ENCODE measurements at regions not wholly inside any gene's neighbourhood (a gene's known extent, or its start where the extent isn't known, plus 50 kb on each side); places are given as distances from the start of the nearest gene placed in this dataset.

DNA sequence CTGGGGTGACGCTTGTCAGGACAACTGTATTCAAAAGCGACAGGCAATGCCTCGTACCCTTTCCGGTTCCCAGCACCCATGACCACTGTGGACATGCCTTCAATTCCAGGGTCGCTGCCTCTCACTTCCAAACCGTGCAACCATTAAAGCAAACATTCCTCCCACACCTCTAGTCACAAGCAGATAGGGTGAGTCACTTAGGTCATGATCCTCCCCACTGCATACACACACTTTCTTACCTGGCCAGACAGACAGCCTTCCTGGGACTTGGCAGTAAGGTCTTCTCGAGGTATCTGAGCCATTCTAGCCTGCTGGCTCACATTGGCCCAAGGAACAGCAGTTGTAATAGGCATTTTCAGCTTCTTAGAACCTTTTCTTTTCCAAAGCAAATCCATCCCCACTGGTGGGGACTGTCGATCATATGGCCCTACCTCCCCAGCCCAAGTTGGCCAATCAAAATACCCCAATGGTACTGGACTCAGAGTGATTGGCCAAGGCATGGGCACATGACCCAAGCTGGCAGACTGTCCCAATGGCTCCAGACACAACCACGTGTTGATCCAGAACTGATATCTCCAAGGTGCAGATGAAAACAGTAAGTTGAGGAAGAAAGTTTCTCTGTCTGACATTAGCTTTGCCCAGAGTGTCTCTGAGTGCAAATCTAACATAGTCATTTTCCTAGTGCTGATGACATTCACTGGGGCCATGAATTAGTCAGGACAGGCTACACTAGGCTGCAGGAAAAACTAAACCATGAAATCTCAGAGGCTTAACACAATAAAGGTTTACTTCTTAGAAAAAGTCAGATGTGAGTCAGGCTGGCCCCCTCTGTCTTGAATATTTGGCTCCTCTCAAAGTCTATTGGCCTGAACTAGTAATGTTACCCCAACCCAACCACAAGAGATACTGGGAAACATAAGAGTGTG, 113.8 kb downstream of the RRAGC start (continued):
- TF ChIP-seq SNRNP70 (optimal IDR thresholded peaks at IDR 0.05; ENCODE audit: low read depth, low read length) = no peak
- no peak for TF ChIP-seq NR2C2 (CRISPR knock-in tag; IDR thresholded peaks at IDR 0.05)
- TF ChIP-seq NR2C2 (tag; IDR thresholded peaks at IDR 0.05) = no peak
- TF ChIP-seq KLF13 (tag; IDR thresholded peaks at IDR 0.05; ENCODE audit: borderline replicate concordance, low read depth) = no peak
- TF ChIP-seq SOX6 (IDR thresholded peaks at IDR 0.05) = 0 out of 2 replicates have a peak, but pooled peaks have one; percentile 15
- no peak for TF ChIP-seq NFE2L1 (tag; IDR thresholded peaks at IDR 0.05; ENCODE audit: borderline replicate concordance, low read depth)
- no peak for TF ChIP-seq STAT5B (CRISPR knock-in tag; IDR thresholded peaks at IDR 0.05)
- TF ChIP-seq ILK (tag; IDR thresholded peaks at IDR 0.05; ENCODE audit: borderline replicate concordance, low read depth) = 0 out of 2 replicates have a peak, but pooled peaks have one; percentile 19
- TF ChIP-seq MTA2 (IDR thresholded peaks at IDR 0.05; ENCODE audit: low read depth) = no peak
- TF ChIP-seq, protein P1, sequence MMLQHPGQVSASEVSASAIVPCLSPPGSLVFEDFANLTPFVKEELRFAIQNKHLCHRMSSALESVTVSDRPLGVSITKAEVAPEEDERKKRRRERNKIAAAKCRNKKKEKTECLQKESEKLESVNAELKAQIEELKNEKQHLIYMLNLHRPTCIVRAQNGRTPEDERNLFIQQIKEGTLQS (IDR thresholded peaks at IDR 0.05) = peak; percentile 76
- TF ChIP-seq, protein P1 (CRISPR knock-in tag; conservative IDR thresholded peaks at IDR 0.05) = no peak
- no peak for TF ChIP-seq KLF10 (CRISPR knock-in tag; IDR thresholded peaks at IDR 0.05)
- TF ChIP-seq TCF3 (CRISPR knock-in tag; IDR thresholded peaks at IDR 0.05) = peak; percentile 80
- no peak for TF ChIP-seq BCL6 (CRISPR knock-in tag; IDR thresholded peaks at IDR 0.05)
- TF ChIP-seq, protein P2, sequence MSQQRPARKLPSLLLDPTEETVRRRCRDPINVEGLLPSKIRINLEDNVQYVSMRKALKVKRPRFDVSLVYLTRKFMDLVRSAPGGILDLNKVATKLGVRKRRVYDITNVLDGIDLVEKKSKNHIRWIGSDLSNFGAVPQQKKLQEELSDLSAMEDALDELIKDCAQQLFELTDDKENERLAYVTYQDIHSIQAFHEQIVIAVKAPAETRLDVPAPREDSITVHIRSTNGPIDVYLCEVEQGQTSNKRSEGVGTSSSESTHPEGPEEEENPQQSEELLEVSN (IDR thresholded peaks at IDR 0.05; ENCODE audit: borderline replicate concordance in 1 of 2, extremely low read depth in 1 of 2, insufficient read depth in 1 of 2, insufficient read length in 1 of 2, low read depth in 1 of 2, low read length in 1 of 2, poor library complexity in 1 of 2, severe bottlenecking in 1 of 2) = peak in 1 of 2 experiments; percentile 42
- TF ChIP-seq, protein P3, sequence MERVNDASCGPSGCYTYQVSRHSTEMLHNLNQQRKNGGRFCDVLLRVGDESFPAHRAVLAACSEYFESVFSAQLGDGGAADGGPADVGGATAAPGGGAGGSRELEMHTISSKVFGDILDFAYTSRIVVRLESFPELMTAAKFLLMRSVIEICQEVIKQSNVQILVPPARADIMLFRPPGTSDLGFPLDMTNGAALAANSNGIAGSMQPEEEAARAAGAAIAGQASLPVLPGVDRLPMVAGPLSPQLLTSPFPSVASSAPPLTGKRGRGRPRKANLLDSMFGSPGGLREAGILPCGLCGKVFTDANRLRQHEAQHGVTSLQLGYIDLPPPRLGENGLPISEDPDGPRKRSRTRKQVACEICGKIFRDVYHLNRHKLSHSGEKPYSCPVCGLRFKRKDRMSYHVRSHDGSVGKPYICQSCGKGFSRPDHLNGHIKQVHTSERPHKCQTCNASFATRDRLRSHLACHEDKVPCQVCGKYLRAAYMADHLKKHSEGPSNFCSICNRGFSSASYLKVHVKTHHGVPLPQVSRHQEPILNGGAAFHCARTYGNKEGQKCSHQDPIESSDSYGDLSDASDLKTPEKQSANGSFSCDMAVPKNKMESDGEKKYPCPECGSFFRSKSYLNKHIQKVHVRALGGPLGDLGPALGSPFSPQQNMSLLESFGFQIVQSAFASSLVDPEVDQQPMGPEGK (CRISPR knock-in tag; IDR thresholded peaks at IDR 0.05; ENCODE audit: borderline replicate concordance) = no peak
- TF ChIP-seq, protein P4, sequence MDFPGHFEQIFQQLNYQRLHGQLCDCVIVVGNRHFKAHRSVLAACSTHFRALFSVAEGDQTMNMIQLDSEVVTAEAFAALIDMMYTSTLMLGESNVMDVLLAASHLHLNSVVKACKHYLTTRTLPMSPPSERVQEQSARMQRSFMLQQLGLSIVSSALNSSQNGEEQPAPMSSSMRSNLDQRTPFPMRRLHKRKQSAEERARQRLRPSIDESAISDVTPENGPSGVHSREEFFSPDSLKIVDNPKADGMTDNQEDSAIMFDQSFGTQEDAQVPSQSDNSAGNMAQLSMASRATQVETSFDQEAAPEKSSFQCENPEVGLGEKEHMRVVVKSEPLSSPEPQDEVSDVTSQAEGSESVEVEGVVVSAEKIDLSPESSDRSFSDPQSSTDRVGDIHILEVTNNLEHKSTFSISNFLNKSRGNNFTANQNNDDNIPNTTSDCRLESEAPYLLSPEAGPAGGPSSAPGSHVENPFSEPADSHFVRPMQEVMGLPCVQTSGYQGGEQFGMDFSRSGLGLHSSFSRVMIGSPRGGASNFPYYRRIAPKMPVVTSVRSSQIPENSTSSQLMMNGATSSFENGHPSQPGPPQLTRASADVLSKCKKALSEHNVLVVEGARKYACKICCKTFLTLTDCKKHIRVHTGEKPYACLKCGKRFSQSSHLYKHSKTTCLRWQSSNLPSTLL (IDR thresholded peaks at IDR 0.05) = no peak
- TF ChIP-seq ZNF780A (CRISPR knock-in tag; IDR thresholded peaks at IDR 0.05) = no peak
- TF ChIP-seq NFIX (CRISPR knock-in tag; IDR thresholded peaks at IDR 0.05; ENCODE audit: low read depth) = no peak

Data from K562 (cell line).